NCI-H1694 (cell line): ENCODE measurements at regions not wholly inside any gene's neighbourhood (a gene's known extent, or its start where the extent isn't known, plus 50 kb on each side); places are given as distances from the start of the nearest gene placed in this dataset.

ENCODE experiments used
- DNase-seq: peaks from one replicate; lab custom pipeline; 2025; lab: John Stamatoyannopoulos, UW

GRCh38 chr21:18460979-18461378, 57.4 kb upstream of the TMPRSS15 start:
- no peak for DNase-seq

- DNase-seq, result no peak
These were observed 58.2 kb upstream of the TMPRSS15 start for GRCh38 chr21:18461743-18462142.

- no peak for DNase-seq
These were observed 64.1 kb upstream of the TMPRSS15 start for GRCh38 chr21:18467715-18468114.

- DNase-seq, result no peak
These were observed 65.2 kb upstream of the TMPRSS15 start for GRCh38 chr21:18468790-18469189.

GRCh38 chr21:18476639-18477038, 73.1 kb upstream of the TMPRSS15 start:
- DNase-seq, result no peak

- DNase-seq, result no peak
These were observed 73.5 kb upstream of the TMPRSS15 start for GRCh38 chr21:18477043-18477442.

GRCh38 chr21:18478513-18478912, 74.9 kb upstream of the TMPRSS15 start:
- DNase-seq, result no peak

GRCh38 chr21:18488252-18488651, 84.7 kb upstream of the TMPRSS15 start:
- no peak for DNase-seq

GRCh38 chr21:18493422-18493821, 89.8 kb upstream of the TMPRSS15 start:
- no peak for DNase-seq

- no peak for DNase-seq
These were observed 91.9 kb upstream of the TMPRSS15 start for GRCh38 chr21:18495523-18495922.

- no peak for DNase-seq
These were observed 94.8 kb upstream of the TMPRSS15 start for GRCh38 chr21:18498431-18498830.

GRCh38 chr21:18499761-18500376, 96.3 kb upstream of the TMPRSS15 start:
- DNase-seq, result peak; percentile 67

GRCh38 chr21:18518054-18518481, 114.5 kb upstream of the TMPRSS15 start:
- DNase-seq, result no peak

GRCh38 chr21:18521204-18521603, 117.6 kb upstream of the TMPRSS15 start:
- DNase-seq, result no peak

- DNase-seq, result no peak
These were observed 118.8 kb upstream of the TMPRSS15 start for GRCh38 chr21:18522181-18522972.

- no peak for DNase-seq
These were observed 120.7 kb upstream of the TMPRSS15 start for GRCh38 chr21:18524097-18524880.

- no peak for DNase-seq
These were observed 125.7 kb upstream of the TMPRSS15 start for GRCh38 chr21:18529254-18529653.

- DNase-seq, result no peak
These were observed 138.5 kb upstream of the TMPRSS15 start for GRCh38 chr21:18542081-18542480.

- DNase-seq, result no peak
These were observed 142.3 kb upstream of the TMPRSS15 start for GRCh38 chr21:18545908-18546307.

GRCh38 chr21:18547347-18547746, 143.8 kb upstream of the TMPRSS15 start:
- no peak for DNase-seq

GRCh38 chr21:18548249-18548648, 144.7 kb upstream of the TMPRSS15 start:
- DNase-seq, result no peak

GRCh38 chr21:18549214-18549905, 145.8 kb upstream of the TMPRSS15 start:
- DNase-seq, result no peak
